Kidney epithelial cell (primary cell): ENCODE measurements at regions not wholly inside any gene's neighbourhood (a gene's known extent, or its start where the extent isn't known, plus 50 kb on each side); places are given as distances from the start of the nearest gene placed in this dataset.

Source experiments
- DNase-seq: peaks from one replicate; pipeline ENCODE4 v3.0.0-alpha.2; 2010; ENCODE audit warnings: low read depth
- H3K27me3 ChIP-seq: 2 replicates; pipeline ENCODE4 v1.6.0; 2011; ENCODE audit warnings: low read length; ENCODE audit not compliant: control insufficient read depth, insufficient read depth
- H3K36me3 ChIP-seq: 2 replicates; pipeline ENCODE4 v1.5.1; 2011; ENCODE audit warnings: low read length; ENCODE audit not compliant: control insufficient read depth, insufficient read depth
- H3K4me3 ChIP-seq: 2 replicates; pipeline ENCODE4 v1.5.1; 2011; ENCODE audit warnings: low read depth, mild to moderate bottlenecking, control low read depth, low read length
- CTCF ChIP-seq: IDR thresholded peaks from 2 replicates; pipeline ENCODE4 v1.5.1; 2011; ENCODE audit warnings: mild to moderate bottlenecking, moderate library complexity, low read length, control low read depth, inconsistent platforms; ENCODE audit not compliant: insufficient read depth, poor library complexity, severe bottlenecking

GRCh38 chr1:55426619-55427018 is 211.5 kb upstream of the USP24 start:
- Histone ChIP-seq H3K36me3 (no peaks in the 10 kb centered on the region), H3K4me3 (no peak overlapping the region), H3K27me3 (no peaks in the 10 kb centered on the region)
- DNase-seq: no peak
- no peak for TF ChIP-seq CTCF

GRCh38 chr1:55426156-55426555 is 211.0 kb upstream of the USP24 start:
- no peak for DNase-seq
- no peak for TF ChIP-seq CTCF
- Histone ChIP-seq H3K4me3 (no peak overlapping the region), H3K36me3 (no peaks in the 10 kb centered on the region), H3K27me3 (no peaks in the 10 kb centered on the region)

GRCh38 chr1:55425310-55425930 is 210.3 kb upstream of the USP24 start:
- Histone ChIP-seq H3K27me3 (no peaks in the 10 kb centered on the region), H3K36me3 (no peaks in the 10 kb centered on the region), H3K4me3 (no peak overlapping the region)
- DNase-seq: no peak
- no peak for TF ChIP-seq CTCF

- H3K4me3 ChIP-seq: no peak overlapping the region
- no peak for DNase-seq
- H3K36me3 ChIP-seq: no peaks in the 10 kb centered on the region
- TF ChIP-seq CTCF: no peak
- H3K27me3 ChIP-seq: no peaks in the 10 kb centered on the region
Observed at GRCh38 chr1:55423376-55423775, 208.2 kb upstream of the USP24 start.

GRCh38 chr1:55420929-55421716 is 206.0 kb upstream of the USP24 start:
- no peaks in the 10 kb centered on the region for H3K36me3 ChIP-seq
- H3K27me3 ChIP-seq: no peaks in the 10 kb centered on the region
- no peak for TF ChIP-seq CTCF
- no peak for DNase-seq
- H3K4me3 ChIP-seq: no peak overlapping the region
